ENCODE measurements at regions not wholly inside any gene's neighbourhood (a gene's known extent, or its start where the extent isn't known, plus 50 kb on each side); places are given as distances from the start of the nearest gene placed in this dataset.

DNA sequence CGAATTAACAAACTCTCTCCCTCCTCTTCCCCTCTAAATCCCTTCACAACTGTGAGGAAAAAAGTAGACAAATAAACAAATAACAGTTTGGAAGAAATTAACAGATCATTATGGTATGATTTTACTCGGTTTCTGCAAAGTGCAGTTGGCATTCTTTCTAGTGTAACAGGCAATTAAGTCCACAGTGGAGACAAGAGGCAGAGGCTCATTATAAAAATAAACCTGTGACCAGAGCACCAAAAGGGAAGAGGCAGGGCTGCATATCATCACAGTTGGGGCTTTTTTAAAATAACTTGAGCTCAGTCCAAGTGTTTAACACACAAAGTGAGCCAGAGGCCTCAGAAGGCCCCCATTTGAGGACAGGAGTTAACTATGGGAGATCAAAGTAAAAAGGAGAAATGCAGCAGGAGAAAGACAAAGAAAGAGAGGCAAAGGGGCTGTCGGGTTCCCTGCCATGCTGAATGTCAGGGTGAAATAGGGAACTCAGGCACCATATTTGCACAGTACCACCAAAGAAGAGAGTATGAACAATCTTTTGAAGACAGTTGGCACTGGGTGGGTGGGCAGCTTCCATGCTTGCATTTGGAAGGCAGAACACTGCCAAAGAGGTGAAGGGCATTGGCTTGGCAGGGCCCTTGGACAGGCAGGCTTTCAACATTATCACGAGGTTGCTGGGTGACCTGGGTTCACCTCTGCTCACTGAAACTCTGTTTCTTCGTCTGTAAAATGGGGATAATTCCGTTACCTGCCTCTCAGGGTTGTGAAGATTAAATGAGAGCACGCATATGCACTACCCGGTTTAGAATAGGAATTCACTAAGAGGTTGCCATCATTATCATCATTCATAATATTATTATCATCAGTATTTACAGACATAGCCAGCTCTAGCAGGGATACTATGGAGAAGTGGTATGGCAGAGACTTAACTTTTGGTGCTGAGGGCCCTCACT, 134.5 kb downstream of the MEX3B start:
- in situ Hi-C loops (cut with HindIII; ENCODE audit: low pct_unique_long_range_greater_than_20kb, low sequenced_read_pairs) = no loop called here
- DNase-seq (ENCODE audit: low read depth) = no peak

DNA sequence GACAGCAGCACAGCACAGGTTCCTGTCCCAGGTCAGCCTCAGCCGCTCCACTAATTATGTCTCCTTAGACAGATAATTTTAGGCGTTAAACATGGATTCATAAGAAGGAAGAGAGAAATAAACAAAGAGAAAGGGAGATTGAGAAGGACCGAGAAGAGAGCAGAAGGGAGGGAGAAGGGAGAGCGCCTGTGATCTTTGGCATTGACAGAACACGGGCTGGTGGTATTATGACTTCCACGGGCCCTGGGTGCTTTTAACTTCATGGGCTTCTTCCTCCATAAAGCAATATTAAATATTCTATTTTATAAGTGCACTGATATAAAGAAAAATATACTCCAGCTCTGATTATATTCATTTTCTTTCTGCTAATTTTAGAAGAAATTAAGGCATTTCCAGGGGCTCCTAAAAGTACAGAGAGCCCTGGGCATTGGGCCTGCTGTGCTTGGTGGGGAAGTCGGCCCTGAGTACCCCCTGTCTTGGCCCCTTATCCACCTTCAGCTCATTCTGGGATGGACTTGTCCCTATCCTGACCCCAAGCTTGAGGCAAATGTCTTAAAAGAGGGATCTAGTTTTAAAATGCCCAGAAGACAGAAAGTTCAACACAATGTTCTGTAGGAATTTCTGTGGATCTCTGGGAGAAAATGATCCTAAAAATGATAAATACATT, 135.3 kb downstream of the MEX3B start:
- in situ Hi-C loops (cut with HindIII; ENCODE audit: low pct_unique_long_range_greater_than_20kb, low sequenced_read_pairs) = no loop called here

DNA sequence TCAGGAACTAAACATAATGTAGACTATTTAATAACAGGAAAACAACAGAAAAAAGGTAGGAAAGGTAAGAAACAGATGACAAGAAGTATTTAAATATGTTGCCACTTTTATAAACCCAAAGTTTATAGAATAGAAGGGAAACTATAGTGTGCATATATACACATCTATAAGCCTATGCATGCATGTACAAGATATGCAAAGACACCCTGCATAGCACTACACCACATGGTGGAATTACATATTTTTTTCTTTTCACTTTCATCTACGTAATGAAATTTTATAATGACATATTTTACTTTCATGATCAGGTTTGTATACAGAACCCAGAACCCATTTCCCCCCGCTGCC, 136.8 kb downstream of the MEX3B start:
- DNase-seq (ENCODE audit: low read depth) = no peak
- in situ Hi-C loops (cut with HindIII; ENCODE audit: low pct_unique_long_range_greater_than_20kb, low sequenced_read_pairs) = no loop called here

More for the DNA sequence above, 135.3 kb downstream of the MEX3B start:
- DNase-seq (ENCODE audit: low read depth) = no peak

DNA sequence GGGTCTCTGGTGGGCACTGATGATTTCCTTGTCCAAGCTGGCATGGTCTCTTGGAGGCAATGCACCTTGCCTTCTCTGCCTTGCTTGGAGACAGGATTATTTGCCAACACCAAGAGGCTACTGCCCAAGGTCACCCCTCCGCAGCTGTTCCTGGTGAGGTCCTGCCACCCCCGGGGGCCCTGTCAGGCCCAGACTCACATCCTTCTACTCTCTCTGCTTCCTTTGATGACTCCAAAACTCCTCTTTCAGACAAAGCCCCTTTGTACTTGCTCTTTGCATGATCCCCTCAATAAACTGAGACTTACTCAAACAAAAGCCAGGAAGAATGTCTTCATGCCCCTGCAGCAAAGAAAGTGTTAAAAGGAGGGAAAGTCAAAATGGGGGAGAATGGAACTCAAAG, 137.7 kb downstream of the MEX3B start:
- DNase-seq (ENCODE audit: low read depth) = no peak
- in situ Hi-C loops (cut with HindIII; ENCODE audit: low pct_unique_long_range_greater_than_20kb, low sequenced_read_pairs) = no loop called here

DNA sequence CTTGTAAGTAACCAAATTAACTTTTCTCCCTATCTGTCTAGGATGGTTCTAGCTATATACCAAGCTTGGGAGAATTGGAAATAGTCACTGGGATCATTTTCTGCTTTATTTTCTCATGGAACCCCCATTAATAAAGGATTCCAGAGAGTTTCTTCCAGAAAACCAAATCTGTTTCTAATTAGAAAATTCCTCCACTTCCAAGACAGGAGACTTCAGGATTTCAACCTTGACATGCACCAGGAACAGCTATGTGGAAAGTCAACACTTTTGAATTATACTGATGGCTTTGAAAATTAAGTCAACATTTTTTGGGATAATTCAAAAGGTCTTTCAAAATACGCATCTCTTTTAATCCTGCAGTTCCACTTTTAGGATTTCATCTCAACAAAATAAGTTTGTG, 138.3 kb downstream of the MEX3B start:
- in situ Hi-C loops (cut with HindIII; ENCODE audit: low pct_unique_long_range_greater_than_20kb, low sequenced_read_pairs) = no loop called here
- no peak for DNase-seq (ENCODE audit: low read depth)

DNA sequence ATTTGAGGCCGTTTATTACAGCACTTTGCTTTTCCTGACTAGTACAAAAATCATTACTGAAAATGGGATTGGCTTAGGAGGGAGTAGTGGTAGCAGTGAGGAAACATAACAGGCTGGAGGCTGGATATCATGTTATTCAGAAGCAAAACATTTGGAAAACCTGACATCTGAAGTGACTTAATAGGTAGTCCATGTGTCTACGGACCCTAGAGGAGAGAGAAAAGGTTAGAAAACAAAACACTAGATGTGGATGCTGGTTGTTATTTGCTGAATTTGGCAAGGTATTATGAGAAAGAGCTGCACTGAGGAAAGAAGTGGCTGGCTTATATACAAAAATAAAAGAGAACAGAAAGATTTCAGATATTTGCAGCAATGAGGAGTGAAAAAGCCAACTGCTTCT, 139.9 kb downstream of the MEX3B start:
- in situ Hi-C loops (cut with HindIII; ENCODE audit: low pct_unique_long_range_greater_than_20kb, low sequenced_read_pairs) = no loop called here
- no peak for DNase-seq (ENCODE audit: low read depth)

DNA sequence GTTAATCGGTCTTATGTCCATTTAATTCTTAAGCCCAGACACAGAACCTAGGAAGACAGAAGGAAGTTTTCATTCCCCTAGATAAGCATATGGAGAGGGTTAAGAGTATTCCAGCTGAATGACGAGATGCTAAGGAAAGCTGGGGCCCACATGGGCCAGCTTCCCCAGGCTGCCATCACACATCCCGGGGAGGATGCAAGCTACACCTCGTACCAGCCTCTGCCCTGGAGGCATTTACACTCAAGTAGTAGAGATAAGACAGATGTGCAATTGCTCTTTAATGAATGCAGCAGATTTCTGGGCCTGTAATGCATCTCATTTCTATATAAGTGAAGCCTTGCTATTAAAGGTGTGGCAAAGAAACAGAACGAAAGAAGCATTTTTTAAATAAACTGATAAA, 144.5 kb downstream of the MEX3B start:
- no peak for DNase-seq (ENCODE audit: low read depth)
- in situ Hi-C loops (cut with HindIII; ENCODE audit: low pct_unique_long_range_greater_than_20kb, low sequenced_read_pairs) = no loop called here

DNA sequence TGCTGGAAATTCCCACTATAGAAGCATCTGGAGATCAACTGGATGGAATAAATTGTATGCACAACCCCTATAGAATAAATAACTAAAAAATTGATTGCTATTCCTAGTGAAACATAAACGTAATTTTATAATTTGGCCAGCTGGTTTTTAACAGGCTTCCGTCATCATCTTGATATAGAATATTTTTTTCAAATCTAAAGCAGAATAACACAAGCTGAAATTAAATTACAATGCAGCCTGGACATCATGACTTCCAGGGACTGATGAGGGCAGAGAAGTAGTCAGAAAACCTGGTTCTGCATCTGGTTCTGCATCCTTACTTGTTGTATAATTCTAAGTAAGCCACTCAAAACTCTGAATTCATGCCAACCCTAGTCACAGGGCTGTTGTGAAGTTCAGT, 146.1 kb downstream of the MEX3B start:
- no peak for DNase-seq (ENCODE audit: low read depth)

DNA sequence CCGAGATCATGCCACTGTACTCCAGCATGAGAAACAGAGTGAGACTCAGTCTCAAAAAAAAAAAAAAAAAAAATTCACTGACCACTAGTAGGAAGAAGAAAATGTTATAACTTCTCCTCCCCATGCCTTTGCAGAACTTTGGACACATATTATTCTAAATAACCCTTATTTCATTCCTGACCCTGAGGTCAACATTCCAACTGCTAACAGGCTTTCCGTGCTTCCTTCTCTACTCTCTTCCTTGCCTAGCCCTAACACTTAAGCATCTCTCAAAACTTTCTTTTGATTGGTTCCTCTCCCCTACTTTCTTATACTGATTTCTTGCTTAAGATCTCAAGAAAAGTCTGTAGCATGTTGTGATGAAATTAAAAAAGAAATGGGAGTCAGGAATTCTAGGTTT, 146.8 kb downstream of the MEX3B start:
- no peak for DNase-seq (ENCODE audit: low read depth)
- in situ Hi-C loops (cut with HindIII; ENCODE audit: low pct_unique_long_range_greater_than_20kb, low sequenced_read_pairs) = no loop called here

More for the DNA sequence above, 146.1 kb downstream of the MEX3B start:
- in situ Hi-C loops (cut with HindIII; ENCODE audit: low pct_unique_long_range_greater_than_20kb, low sequenced_read_pairs) = no loop called here

DNA sequence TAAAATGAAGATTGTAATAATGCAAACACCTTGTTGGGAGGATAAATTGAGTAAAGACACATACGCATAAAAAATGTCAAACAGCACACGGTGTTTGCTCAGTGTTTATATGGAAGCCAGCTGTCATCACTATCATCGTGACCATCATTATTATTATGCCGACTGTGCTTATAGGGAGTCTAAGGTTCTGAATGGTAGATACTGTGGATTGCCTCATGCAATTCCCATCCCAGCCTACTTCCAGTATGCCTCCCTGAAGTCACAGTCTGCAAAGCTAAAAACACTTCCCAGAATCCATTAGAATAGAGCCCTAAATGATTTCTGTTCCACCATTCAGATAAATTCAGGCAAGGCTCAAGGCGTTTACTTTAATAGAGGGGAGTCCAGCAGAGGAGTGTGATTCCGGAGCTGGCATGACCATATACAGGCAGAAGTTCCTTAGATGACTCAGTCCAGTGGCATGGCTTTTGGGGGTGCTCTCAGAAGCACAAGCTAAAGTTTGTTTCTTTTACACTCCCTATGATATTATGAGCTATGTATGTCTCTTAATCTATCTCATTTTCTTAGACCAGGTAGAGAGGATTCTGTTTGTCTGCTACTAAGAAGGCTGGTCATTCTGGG, 148.7 kb downstream of the MEX3B start:
- DNase-seq (ENCODE audit: low read depth) = no peak
- in situ Hi-C loops (cut with HindIII; ENCODE audit: low pct_unique_long_range_greater_than_20kb, low sequenced_read_pairs) = no loop called here

DNA sequence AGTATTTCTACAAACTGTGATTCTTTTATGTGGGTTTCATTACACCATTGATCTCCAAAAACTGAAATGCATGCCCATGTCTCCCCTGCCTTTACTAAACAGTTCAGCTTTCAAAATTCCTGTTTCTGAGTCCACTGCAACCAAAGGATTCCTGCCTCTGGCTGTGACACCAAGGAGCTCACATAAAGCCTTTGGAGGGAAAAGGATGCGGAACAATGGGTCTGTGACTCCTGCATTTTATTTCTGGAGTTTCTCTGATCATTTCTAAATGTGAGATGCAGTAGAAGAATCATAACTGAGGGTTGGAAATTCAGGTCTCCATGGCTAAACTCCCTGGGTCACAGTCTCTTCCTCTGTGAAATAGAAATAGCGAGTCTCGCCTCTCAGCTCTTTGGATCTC, 149.5 kb downstream of the MEX3B start:
- DNase-seq (ENCODE audit: low read depth) = no peak
- in situ Hi-C loops (cut with HindIII; ENCODE audit: low pct_unique_long_range_greater_than_20kb, low sequenced_read_pairs) = no loop called here

DNA sequence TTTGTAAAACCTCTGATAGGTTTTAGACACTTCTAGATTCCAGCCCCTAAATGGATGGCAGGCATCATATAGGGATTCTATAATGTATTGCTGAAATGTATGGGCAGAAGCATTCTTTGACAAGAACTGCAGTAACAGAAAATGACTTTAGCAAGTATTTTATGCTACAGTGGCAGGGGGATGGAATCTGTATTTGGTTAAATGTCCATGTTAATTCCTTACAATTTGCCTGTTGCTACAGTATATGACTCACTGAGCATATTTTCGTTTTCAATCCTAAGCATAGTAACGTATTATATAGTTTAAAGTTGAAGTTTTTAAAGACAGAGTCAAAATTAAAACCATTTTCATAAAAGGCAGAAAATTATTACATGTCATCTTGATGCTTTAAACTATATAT, 150.1 kb downstream of the MEX3B start:
- DNase-seq (ENCODE audit: low read depth) = no peak
- in situ Hi-C loops (cut with HindIII; ENCODE audit: low pct_unique_long_range_greater_than_20kb, low sequenced_read_pairs) = no loop called here

DNA sequence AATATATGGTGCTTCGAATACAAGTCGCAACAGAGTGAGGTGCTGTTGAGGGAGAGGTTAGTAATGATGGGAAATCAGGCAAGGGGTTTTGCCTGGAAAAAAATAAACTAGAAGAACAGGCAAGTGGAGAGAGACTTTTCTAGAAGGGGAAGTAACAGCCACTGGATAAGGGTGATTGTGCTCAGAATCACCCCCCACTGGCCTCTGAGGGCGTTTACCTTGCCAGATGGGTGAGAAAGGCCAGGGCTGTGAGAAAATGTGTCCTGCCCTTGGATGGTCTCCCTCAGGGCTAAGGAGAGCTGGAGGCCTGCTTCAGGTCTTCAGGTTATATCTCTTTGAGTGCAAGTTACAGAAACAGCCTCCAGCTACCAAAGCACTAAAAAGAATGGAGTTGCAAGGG, 151.8 kb downstream of the MEX3B start:
- in situ Hi-C loops (cut with HindIII; ENCODE audit: low pct_unique_long_range_greater_than_20kb, low sequenced_read_pairs) = no loop called here
- no peak for DNase-seq (ENCODE audit: low read depth)

DNA sequence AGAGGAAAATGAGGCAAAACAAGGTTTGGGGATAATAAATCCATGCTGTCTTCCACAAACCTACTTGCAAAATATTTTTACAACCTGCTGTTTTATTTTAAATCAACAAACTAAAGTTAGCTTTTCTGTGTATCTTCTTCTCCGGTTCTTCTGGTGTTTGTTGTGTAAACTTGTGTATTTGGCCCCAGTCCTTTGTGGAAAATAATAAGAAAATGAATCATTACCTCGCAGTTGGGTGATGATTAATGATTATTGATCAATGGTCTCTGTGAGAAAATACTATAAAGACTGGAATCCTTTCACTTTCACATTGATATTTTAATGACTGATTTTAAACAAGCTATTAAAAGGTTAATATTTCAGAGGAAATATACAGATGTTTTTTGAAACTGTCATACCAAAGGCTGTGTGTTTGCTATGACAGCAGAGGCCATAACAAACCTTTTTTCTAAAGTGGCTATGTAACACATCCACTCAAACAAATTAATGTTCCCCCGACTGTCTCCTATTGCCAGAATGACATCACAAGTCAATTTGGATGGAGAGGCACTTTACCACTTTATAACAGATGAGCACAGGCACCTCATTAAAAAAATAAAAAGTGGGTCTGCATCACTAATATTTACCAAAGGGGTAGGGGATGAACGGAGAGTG, 152.5 kb downstream of the MEX3B start:
- DNase-seq (ENCODE audit: low read depth) = no peak
- in situ Hi-C loops (cut with HindIII; ENCODE audit: low pct_unique_long_range_greater_than_20kb, low sequenced_read_pairs) = no loop called here

DNA sequence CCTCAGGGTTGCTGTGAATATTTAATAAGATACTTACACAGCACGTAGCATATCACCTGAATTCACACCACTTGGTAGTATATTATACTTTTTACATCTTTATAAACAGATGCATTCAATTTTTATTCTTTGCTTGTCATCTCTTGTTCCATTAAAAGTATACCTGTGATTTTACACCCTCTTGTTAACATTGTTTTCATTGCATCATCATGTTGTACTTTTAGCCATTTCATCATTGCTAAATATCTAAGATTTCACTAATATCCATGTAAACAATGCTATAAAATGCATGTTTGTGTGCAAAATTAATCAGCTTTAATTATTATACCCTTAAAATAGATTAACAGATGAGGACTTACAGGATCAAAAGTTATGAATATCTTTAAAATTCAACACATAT, 155.3 kb downstream of the MEX3B start:
- DNase-seq (ENCODE audit: low read depth) = no peak
- in situ Hi-C loops (cut with HindIII; ENCODE audit: low pct_unique_long_range_greater_than_20kb, low sequenced_read_pairs) = no loop called here

DNA sequence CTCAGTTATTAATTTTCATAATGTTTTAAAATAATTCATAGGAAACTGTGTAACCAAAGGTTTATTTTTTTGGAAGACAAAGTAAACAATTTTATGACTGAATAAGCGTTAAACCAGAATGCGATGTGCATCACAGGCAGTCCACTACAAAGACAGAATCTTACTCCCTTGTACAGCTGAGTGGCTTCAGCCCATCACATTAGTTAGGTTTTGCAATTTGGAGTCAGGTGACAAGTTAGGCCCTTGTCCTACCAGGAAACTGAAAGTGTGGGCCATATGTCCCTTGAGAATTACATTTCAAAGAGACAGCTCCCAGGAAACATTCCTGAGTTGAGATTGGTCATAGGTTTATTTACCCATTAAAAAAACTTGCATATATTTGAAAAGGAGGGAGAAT, 156.3 kb downstream of the MEX3B start:
- in situ Hi-C loops (cut with HindIII; ENCODE audit: low pct_unique_long_range_greater_than_20kb, low sequenced_read_pairs) = no loop called here
- DNase-seq (ENCODE audit: low read depth) = no peak

DNA sequence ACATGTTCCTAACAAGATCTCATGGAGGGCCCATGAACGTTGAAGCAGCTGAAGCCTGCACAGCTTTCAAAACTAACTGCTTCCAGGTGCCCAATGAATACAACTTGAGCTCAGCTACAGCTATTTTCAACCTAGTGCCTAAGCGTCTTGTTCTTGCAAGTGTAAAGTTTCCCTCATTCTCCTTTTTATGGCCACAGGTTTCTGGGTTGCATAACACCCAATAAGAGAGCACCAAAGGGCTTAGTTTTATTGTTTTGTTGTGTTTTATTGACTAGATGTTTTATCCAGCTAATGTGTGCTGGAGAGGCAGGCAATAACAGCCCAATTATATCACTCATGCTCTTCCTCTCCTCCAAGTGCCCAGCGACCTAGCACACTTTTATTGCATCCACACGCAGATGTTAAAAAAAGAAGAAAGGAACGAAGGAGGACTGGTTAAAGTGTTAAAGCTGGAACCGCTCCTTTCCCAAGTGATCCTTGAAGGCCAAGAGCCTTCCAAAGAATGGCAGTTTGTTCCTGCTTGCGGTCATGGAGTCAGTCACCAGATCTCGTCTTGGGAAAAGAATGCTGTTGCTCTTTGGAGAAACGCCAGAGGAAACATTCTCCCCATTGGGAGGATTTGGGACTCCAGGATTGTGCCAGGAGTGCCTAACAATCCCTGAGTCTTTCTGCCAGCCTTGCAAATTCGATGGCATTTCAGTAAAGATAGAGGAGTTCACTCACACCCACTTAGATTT, 156.9 kb downstream of the MEX3B start:
- in situ Hi-C loops (cut with HindIII; ENCODE audit: low pct_unique_long_range_greater_than_20kb, low sequenced_read_pairs) = no loop called here
- DNase-seq (ENCODE audit: low read depth) = no peak

DNA sequence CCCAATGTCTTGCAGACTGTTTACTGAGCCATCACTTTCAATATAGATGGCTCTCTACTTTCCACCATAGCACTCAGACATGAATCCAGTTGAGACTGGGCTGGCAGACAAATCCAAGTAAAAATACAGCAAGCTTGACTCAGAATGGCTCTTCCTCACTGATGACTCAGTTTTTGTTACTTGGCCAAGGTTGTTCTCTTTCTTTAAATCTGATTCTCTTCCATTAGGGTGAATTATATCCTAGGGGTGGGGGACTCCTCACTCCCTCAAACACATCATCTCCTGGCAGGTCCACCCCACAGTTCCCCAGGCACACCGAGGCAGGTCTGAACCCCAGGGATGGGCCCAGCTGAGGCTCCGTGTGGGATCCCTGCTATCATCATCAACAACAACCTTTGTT, 157.9 kb downstream of the MEX3B start:
- in situ Hi-C loops (cut with HindIII; ENCODE audit: low pct_unique_long_range_greater_than_20kb, low sequenced_read_pairs) = no loop called here
- DNase-seq (ENCODE audit: low read depth) = no peak
